ENCODE measurements at regions not wholly inside any gene's neighbourhood (a gene's known extent, or its start where the extent isn't known, plus 50 kb on each side); places are given as distances from the start of the nearest gene placed in this dataset.

DNA sequence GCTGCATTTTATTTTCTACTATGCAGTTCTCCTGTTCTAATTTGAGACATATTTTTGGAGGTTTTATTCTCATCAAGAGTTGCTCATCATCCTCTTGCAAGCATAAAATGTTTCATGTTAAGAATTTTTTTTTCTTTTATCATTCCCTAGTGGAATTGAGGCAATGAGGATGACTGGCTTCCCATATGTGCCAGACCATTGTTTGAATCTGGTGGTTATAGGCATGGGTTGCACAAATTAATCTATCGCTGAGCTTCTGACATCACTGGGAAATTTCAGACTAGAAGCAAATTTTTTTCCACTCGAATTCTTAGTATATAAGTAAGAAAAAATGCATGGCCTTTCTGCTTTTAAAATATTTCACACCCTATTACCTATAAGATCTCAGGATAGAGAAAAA, 279.1 kb upstream of the PLSCR5 start:
- no peak for DNase-seq (ENCODE audit: low read depth in 2 of 2)
- TF ChIP-seq, protein P1, sequence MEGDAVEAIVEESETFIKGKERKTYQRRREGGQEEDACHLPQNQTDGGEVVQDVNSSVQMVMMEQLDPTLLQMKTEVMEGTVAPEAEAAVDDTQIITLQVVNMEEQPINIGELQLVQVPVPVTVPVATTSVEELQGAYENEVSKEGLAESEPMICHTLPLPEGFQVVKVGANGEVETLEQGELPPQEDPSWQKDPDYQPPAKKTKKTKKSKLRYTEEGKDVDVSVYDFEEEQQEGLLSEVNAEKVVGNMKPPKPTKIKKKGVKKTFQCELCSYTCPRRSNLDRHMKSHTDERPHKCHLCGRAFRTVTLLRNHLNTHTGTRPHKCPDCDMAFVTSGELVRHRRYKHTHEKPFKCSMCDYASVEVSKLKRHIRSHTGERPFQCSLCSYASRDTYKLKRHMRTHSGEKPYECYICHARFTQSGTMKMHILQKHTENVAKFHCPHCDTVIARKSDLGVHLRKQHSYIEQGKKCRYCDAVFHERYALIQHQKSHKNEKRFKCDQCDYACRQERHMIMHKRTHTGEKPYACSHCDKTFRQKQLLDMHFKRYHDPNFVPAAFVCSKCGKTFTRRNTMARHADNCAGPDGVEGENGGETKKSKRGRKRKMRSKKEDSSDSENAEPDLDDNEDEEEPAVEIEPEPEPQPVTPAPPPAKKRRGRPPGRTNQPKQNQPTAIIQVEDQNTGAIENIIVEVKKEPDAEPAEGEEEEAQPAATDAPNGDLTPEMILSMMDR (IDR thresholded peaks at IDR 0.05; ENCODE audit: low read depth, low read length) = no peak
- H3K4me3 ChIP-seq (replicated peaks in 1 of 2; ENCODE audit: low read depth in 2 of 2, low read length in 2 of 2) = no peak overlapping the region

DNA sequence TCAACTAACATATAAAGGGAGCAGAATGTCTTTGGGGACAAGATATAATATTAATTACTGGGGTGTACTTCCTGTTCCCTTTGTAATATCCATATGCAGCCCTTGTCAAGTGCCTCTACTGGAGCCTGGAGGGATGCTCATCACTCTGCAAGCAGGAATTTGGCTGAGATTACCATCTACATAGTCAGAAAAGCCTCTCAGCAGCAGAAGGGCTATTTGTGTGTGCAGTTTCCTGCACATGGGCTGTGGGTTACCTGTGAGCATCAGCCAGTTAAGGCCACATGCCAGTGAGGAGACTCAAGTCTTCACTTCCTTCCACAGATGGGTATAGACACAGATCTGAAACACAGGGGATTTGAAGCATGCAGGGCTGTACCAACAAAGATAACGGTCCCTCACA, 278.1 kb upstream of the PLSCR5 start:
- no peak overlapping the region for H3K4me3 ChIP-seq (replicated peaks in 1 of 2; ENCODE audit: low read depth in 2 of 2, low read length in 2 of 2)
- DNase-seq (ENCODE audit: low read depth in 2 of 2) = no peak
- TF ChIP-seq, protein P1 (IDR thresholded peaks at IDR 0.05; ENCODE audit: low read depth, low read length) = no peak

DNA sequence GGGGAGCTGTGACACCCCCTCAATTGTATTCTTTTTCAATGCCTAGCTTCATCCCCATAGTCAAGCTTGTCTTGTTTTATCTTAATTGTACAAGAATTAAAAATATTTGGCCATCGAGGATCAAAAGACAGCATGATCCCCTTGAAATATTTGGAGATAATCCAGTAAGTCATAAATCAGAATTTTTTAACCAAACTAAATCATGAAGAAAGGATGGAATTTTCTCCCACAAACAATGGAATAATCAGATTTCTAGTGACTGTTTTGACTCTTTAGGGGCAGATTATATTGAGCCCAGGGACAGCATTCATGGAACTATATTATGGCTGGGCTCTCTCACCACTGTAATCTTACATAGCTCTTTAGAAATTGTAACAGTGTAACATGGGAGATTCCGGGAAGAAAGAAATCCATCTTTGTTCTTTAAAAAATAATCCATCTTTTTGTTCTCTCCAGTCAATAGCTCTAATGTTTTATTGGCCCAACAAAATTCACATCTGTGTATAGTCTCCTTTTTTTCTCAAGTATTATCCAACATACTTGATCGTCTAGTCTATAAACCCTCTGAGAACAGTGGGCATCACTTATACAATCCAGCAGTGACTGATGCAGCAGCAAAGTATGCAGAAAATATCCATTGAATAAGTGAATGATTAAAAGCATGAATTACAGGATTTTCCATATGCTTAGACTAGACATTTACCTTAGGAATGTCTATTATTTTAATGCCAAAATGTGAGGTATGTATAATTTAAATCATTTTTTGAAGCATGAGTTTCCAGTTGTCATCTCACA, 277.0 kb upstream of the PLSCR5 start:
- DNase-seq (ENCODE audit: low read depth in 2 of 2) = no peak
- H3K4me3 ChIP-seq (replicated peaks in 1 of 2; ENCODE audit: low read depth in 2 of 2, low read length in 2 of 2) = no peak overlapping the region
- TF ChIP-seq, protein P1 (IDR thresholded peaks at IDR 0.05; ENCODE audit: low read depth, low read length) = no peak

DNA sequence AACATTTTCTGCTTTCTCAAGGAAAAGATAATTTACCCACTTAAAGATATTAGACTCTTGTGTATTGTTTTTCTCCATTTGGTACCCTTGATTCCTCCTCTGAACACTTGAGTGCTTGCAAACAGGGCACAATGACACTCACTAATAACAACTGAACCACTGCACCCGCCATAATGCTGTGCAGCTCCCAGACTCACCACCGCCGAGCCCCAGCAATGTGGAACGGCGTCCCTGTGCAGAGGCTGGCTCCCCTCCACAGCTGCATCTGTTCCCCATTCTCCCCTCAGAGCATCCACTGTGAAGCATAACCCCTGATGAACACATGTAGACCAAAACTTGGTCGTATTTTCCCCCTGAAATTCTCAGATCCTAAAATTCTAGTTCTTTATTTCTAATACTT, 276.2 kb upstream of the PLSCR5 start:
- no peak for DNase-seq (ENCODE audit: low read depth in 2 of 2)
- H3K4me3 ChIP-seq (replicated peaks in 1 of 2; ENCODE audit: low read depth in 2 of 2, low read length in 2 of 2) = no peak overlapping the region
- TF ChIP-seq, protein P1 (IDR thresholded peaks at IDR 0.05; ENCODE audit: low read depth, low read length) = no peak

DNA sequence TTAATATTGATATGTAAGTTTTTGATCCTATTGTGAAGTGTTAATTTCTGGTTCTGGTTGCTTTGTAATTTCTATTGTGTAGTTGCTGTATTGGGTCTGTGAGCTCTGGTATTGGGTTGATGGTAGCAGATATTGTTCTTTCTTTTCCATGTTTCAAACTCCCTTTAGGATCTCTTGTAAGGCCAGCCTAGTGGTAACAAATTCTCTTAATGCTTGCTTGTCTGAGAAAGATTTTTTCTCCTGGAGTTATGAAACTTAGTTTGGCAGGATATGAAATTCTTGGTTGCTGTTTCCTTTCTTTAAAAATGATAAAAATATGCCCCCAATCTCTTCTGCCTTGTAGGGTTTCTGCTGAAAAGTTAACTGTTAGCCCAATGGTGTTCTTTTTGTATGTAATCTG, 268.6 kb upstream of the PLSCR5 start:
- TF ChIP-seq, protein P1 (IDR thresholded peaks at IDR 0.05; ENCODE audit: low read depth, low read length) = no peak
- no peak for DNase-seq (ENCODE audit: low read depth in 2 of 2)
- no peak overlapping the region for H3K4me3 ChIP-seq (replicated peaks in 1 of 2; ENCODE audit: low read depth in 2 of 2, low read length in 2 of 2)

DNA sequence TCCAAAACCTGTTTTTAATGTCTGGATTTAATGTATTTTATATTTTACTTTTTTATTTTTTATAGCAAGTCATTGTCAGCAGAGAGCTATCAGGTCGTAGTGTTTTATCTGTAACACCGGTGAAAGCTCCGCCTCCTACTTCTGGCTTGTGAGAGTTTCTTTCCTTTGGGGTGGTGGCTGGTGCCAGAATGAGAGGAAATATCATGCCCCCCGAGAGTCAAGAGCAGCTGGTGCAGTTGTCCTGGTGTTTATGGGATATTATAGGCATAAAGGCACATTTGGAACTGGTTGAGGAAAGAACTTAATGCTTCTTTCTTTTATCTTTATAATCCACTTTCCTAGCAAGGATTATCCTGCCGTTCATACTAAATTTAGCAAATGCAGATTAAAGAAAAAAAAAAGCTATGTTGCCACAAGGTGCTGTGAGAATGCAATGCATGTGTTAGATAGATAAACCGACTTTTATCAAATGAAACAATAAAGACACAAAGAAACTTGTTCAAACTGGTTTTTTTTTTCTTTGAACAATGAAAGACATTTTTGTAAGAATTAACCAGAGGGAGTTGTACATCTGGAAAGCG, 260.1 kb upstream of the PLSCR5 start:
- TF ChIP-seq, protein P1 (IDR thresholded peaks at IDR 0.05; ENCODE audit: low read depth, low read length) = no peak
- H3K4me3 ChIP-seq (replicated peaks in 1 of 2; ENCODE audit: low read depth in 2 of 2, low read length in 2 of 2) = no peak overlapping the region
- DNase-seq (ENCODE audit: low read depth in 2 of 2) = no peak

Data from cardiac fibroblast (primary cell).